NT2/D1 (cell line): ENCODE measurements at regions not wholly inside any gene's neighbourhood (a gene's known extent, or its start where the extent isn't known, plus 50 kb on each side); places are given as distances from the start of the nearest gene placed in this dataset.

Experiments
- YY1 ChIP-seq: IDR thresholded peaks from 2 replicates; pipeline ENCODE4 v1.6.1; 2011; ENCODE audit not compliant: insufficient read length, insufficient read depth
- ZNF274 ChIP-seq: IDR thresholded peaks from 2 replicates; pipeline ENCODE4 v1.6.1; 2011; ENCODE audit warnings: mild to moderate bottlenecking, low read depth, low read length

- TF ChIP-seq ZNF274: no peak
- no peak for TF ChIP-seq YY1
Measured at GRCh38 chr6:1100269-1100668, 211.6 kb upstream of the FOXQ1 start.
